NCI-H1694 (cell line): ENCODE measurements at regions not wholly inside any gene's neighbourhood (a gene's known extent, or its start where the extent isn't known, plus 50 kb on each side); places are given as distances from the start of the nearest gene placed in this dataset.

Source experiments
- DNase-seq: peaks from one replicate; lab custom pipeline; 2025; lab: John Stamatoyannopoulos, UW

- DNase-seq, result no peak
These were observed 189.9 kb downstream of the NSG2 start for GRCh38 chr5:174235221-174236011.

GRCh38 chr5:174236070-174236469 lies 190.6 kb downstream of the NSG2 start:
- DNase-seq, result peak; percentile 29

- DNase-seq, result no peak
These were observed 194.2 kb downstream of the NSG2 start for GRCh38 chr5:174239718-174240117.

GRCh38 chr5:174242573-174242972 lies 197.1 kb downstream of the NSG2 start:
- no peak for DNase-seq

- no peak for DNase-seq
These were observed 198.4 kb downstream of the NSG2 start for GRCh38 chr5:174243904-174244303.

- DNase-seq, result no peak
These were observed 200.1 kb downstream of the NSG2 start for GRCh38 chr5:174245516-174246075.

GRCh38 chr5:174246743-174247142 lies 201.2 kb downstream of the NSG2 start:
- DNase-seq, result no peak

- DNase-seq, result no peak
These were observed 201.8 kb downstream of the NSG2 start for GRCh38 chr5:174247301-174247700.

GRCh38 chr5:174251305-174252000 lies 205.9 kb downstream of the NSG2 start:
- no peak for DNase-seq

GRCh38 chr5:174252121-174252520 lies 206.6 kb downstream of the NSG2 start:
- no peak for DNase-seq

- no peak for DNase-seq
These were observed 214.4 kb downstream of the NSG2 start for GRCh38 chr5:174259696-174260420.

GRCh38 chr5:174271316-174271715 lies 225.8 kb downstream of the NSG2 start:
- DNase-seq, result no peak

GRCh38 chr5:174272671-174273070 lies 227.2 kb downstream of the NSG2 start:
- DNase-seq, result no peak

- DNase-seq, result no peak
These were observed 227.8 kb downstream of the NSG2 start for GRCh38 chr5:174273325-174273724.

- no peak for DNase-seq
These were observed 230.5 kb downstream of the NSG2 start for GRCh38 chr5:174275959-174276358.

- no peak for DNase-seq
These were observed 235.7 kb downstream of the NSG2 start for GRCh38 chr5:174281089-174281760.

GRCh38 chr5:174281855-174282254 lies 236.3 kb downstream of the NSG2 start:
- no peak for DNase-seq

GRCh38 chr5:174282391-174282790 lies 236.9 kb downstream of the NSG2 start:
- no peak for DNase-seq

- no peak for DNase-seq
These were observed 237.9 kb downstream of the NSG2 start for GRCh38 chr5:174283211-174284005.

GRCh38 chr5:174284873-174285272 lies 239.4 kb downstream of the NSG2 start:
- DNase-seq, result no peak

- no peak for DNase-seq
These were observed 242.3 kb downstream of the NSG2 start for GRCh38 chr5:174287761-174288160.
